ENCODE measurements at regions not wholly inside any gene's neighbourhood (a gene's known extent, or its start where the extent isn't known, plus 50 kb on each side); places are given as distances from the start of the nearest gene placed in this dataset.

DNA sequence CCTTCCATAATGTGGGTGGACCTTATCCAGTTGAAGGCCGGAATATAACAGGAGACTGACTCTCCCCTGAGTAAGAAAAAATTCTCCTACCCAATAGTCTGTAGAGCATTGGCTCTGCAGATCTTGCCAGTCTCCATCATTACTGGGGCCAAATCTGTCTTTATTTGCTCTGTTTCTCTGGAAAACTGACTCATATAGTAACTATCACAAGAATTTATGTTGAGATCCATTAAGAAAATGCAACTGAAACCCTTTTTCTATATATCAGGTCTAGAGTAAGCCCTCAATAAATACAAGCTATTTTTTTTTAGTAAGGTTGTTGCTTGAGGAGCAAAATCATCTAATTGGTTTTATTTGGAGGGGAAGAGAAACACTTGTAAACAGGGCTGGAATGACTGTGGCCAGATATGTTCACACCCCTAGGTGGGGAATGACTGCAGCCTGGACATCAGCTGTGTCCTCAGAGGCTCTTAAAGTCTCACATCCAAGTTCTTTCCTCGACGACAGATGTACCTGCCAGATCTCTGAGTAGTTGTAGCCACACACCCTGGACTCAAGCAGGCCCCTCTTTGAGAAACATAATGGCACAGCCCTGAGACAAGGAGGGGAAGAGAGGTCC is 339.7 kb downstream of the TNS1 start:
- DNase-seq: no peak
- Mint-ChIP-seq H3K9me3 (no peaks in the 10 kb centered on the region), H3K4me3 (no peak overlapping the region), H3K27ac (no peak overlapping the region), H3K4me1 (ENCODE audit: low read depth) (peaks cover 28% of the 10 kb centered on the region), H3K27me3 (no peaks in the 10 kb centered on the region), H3K36me3 (no peaks in the 10 kb centered on the region)
- intact Hi-C loops (cut with micrococcal nuclease): no loop called here
- ChIA-PET CTCF (no interaction called here), POLR2A (no interaction called here)

DNA sequence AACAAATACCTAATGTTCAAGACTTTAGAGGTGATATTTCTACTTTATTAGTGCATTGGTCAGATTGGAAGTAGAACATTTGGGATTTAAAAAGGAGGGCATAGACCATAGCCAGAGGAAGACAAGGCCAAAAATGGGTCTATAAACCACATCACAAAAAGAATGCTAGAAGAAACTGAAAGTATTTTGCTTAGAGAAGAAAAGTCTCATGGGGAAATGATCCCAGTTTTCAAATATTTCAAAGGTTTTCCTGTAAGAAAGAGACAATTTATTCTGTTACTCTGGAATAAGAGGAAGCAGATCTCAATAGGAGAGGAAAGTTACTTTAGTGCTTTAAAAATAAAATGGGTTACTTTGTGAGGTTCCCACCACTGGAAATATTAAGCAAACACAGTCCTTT is 341.4 kb downstream of the TNS1 start:
- no peaks in the 10 kb centered on the region for H3K27me3 Mint-ChIP-seq
- no peak overlapping the region for H3K4me3 Mint-ChIP-seq
- no peaks in the 10 kb centered on the region for H3K9me3 Mint-ChIP-seq
- intact Hi-C loops (cut with micrococcal nuclease): no loop called here
- ChIA-PET POLR2A (no interaction called here), CTCF (no interaction called here)
- H3K4me1 Mint-ChIP-seq (ENCODE audit: low read depth): peaks cover 24% of the 10 kb centered on the region
- H3K27ac Mint-ChIP-seq: no peak overlapping the region
- no peak for DNase-seq
- no peaks in the 10 kb centered on the region for H3K36me3 Mint-ChIP-seq

GRCh38 chr2:217660423-217660822 is 342.4 kb downstream of the TNS1 start:
- Mint-ChIP-seq H3K4me1 (ENCODE audit: low read depth) (peaks cover 17% of the 10 kb centered on the region), H3K9me3 (no peaks in the 10 kb centered on the region), H3K27ac (no peak overlapping the region), H3K36me3 (no peaks in the 10 kb centered on the region), H3K4me3 (no peak overlapping the region), H3K27me3 (no peaks in the 10 kb centered on the region)
- intact Hi-C loops (cut with micrococcal nuclease): no loop called here
- CTCF ChIA-PET: no interaction called here
- POLR2A ChIA-PET: no interaction called here
- no peak for DNase-seq

DNA sequence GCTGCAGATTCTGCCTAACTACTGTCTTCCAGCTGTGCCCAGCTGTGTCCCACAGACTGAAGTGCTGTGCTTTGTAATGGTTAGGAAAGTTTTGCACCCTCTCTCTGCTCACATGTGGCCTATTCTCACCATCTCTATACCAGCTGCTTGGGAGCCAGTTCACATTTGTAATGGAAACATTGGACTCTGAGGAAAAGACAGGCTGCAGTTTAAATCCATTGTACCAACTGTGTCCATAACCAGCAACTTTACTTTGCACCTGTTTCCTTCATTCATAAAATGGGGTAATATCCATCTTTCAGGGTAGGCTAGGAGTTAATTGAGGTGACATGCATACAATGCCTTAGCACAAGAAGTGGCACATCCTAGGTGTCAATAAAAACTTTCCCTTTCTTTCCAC is 344.0 kb downstream of the TNS1 start:
- H3K36me3 Mint-ChIP-seq: no peaks in the 10 kb centered on the region
- DNase-seq: no peak
- H3K27ac Mint-ChIP-seq: no peak overlapping the region
- ChIA-PET CTCF (no interaction called here), POLR2A (no interaction called here)
- no peaks in the 10 kb centered on the region for H3K27me3 Mint-ChIP-seq
- no peak overlapping the region for H3K4me3 Mint-ChIP-seq
- intact Hi-C loops (cut with micrococcal nuclease): no loop called here
- H3K9me3 Mint-ChIP-seq: no peaks in the 10 kb centered on the region
- H3K4me1 Mint-ChIP-seq (ENCODE audit: low read depth): peaks cover 17% of the 10 kb centered on the region

DNA sequence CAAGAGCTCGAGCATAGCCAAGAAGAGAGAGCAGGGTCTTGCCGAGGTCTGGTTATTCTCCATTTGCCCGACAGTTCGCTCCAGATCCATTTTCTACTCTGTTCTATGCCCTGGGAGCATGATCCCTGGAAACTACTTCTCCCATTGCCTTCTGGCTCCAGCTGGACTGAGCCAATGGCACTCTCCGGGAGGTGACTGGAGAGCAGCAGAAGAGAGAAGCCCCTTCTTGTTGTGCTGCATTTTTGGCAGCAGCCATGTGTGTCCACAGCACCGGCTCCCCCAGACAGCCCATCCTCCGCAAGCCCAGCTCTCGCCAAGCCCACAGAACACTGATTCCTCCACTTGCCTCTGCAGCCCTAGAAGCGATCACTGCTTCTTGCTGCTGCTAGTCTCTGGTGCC is 345.5 kb downstream of the TNS1 start:
- H3K36me3 Mint-ChIP-seq: no peaks in the 10 kb centered on the region
- peaks cover 10% of the 10 kb centered on the region for H3K4me1 Mint-ChIP-seq (ENCODE audit: low read depth)
- H3K9me3 Mint-ChIP-seq: no peaks in the 10 kb centered on the region
- H3K4me3 Mint-ChIP-seq: no peak overlapping the region
- intact Hi-C loops (cut with micrococcal nuclease): no loop called here
- H3K27me3 Mint-ChIP-seq: no peaks in the 10 kb centered on the region
- ChIA-PET POLR2A (no interaction called here), CTCF (no interaction called here)
- no peak overlapping the region for H3K27ac Mint-ChIP-seq
- no peak for DNase-seq

DNA sequence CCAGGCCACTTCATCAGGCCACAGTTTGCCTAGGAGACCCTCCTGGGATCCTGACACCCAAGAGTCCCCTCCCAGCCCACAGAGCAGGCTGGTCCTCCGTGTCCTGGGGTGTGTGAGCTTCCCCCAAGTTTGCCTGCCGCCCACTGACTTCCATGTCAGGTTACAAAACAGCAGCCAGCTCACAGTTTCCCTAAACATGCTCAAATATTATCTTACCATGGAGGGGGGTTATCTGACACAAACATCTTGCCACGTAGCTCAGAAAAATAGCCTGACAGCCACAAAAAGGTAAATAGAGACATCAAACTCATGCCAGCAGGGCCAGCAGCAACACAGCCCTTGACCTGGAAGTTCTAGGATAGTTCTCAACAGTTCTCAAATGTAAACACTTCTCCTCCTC is 346.5 kb downstream of the TNS1 start:
- Mint-ChIP-seq H3K27ac (no peak overlapping the region), H3K27me3 (no peaks in the 10 kb centered on the region), H3K4me3 (no peak overlapping the region), H3K4me1 (ENCODE audit: low read depth) (peaks cover 6% of the 10 kb centered on the region), H3K9me3 (no peaks in the 10 kb centered on the region), H3K36me3 (no peaks in the 10 kb centered on the region)
- ChIA-PET POLR2A (no interaction called here), CTCF (no interaction called here)
- intact Hi-C loops (cut with micrococcal nuclease): no loop called here
- no peak for DNase-seq

GRCh38 chr2:217655651-217656050 is 347.1 kb downstream of the TNS1 start:
- Mint-ChIP-seq H3K36me3 (no peaks in the 10 kb centered on the region), H3K4me1 (ENCODE audit: low read depth) (peaks cover 5% of the 10 kb centered on the region), H3K4me3 (no peak overlapping the region), H3K27ac (no peak overlapping the region), H3K27me3 (no peaks in the 10 kb centered on the region), H3K9me3 (no peaks in the 10 kb centered on the region)
- POLR2A ChIA-PET: no interaction called here
- CTCF ChIA-PET: interaction anchor here (1.6 kb wide), 1 partner anchor 60 kb away, joined by 3 read pairs; no protein-coding TSS in a partner anchor
- no peak for DNase-seq
- intact Hi-C loops (cut with micrococcal nuclease): no loop called here

DNA sequence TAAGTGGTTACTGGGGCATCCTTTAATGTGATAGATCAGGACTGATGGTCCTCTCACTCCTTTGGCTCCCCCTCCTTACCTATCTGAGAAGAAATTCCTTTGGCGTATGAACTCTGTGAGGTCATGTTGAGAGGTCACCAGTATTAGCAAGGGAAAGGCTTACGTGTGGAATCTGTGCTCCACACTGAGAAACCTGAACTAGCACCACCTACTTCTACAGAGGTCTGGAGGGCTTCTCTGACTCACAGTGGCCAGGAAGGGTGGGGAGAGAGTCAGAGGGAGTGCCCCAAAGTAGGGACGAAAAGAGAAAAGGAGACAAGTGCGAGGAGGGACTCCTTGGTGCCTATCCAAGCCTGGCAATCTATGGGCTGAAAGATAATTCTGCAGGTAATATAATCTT is 348.6 kb downstream of the TNS1 start:
- Mint-ChIP-seq H3K36me3 (no peaks in the 10 kb centered on the region), H3K27ac (no peak overlapping the region), H3K4me1 (ENCODE audit: low read depth) (no peaks in the 10 kb centered on the region), H3K27me3 (no peaks in the 10 kb centered on the region), H3K9me3 (no peaks in the 10 kb centered on the region), H3K4me3 (no peak overlapping the region)
- CTCF ChIA-PET: interaction anchor here (0.9 kb wide), 1 partner anchor 59 kb away, joined by 4 read pairs; no protein-coding TSS in a partner anchor
- intact Hi-C loops (cut with micrococcal nuclease): no loop called here
- POLR2A ChIA-PET: no interaction called here
- no peak for DNase-seq

- intact Hi-C loops (cut with micrococcal nuclease): no loop called here
- H3K36me3 Mint-ChIP-seq: no peaks in the 10 kb centered on the region
- no peaks in the 10 kb centered on the region for H3K4me1 Mint-ChIP-seq (ENCODE audit: low read depth)
- CTCF ChIA-PET: interaction anchor here (0.9 to 3.2 kb wide), 5 partner anchors 11 to 61 kb away, joined by 3 to 33 read pairs (median 4); no protein-coding TSS in a partner anchor
- H3K27me3 Mint-ChIP-seq: no peaks in the 10 kb centered on the region
- POLR2A ChIA-PET: interaction anchor here (0.6 kb wide), 1 partner anchor 26 kb away, joined by 3 read pairs; no protein-coding TSS in a partner anchor
- no peak overlapping the region for H3K27ac Mint-ChIP-seq
- no peak for DNase-seq
- no peaks in the 10 kb centered on the region for H3K9me3 Mint-ChIP-seq
- H3K4me3 Mint-ChIP-seq: no peak overlapping the region
Observed at GRCh38 chr2:217652761-217653639, 349.8 kb downstream of the TNS1 start.

DNA sequence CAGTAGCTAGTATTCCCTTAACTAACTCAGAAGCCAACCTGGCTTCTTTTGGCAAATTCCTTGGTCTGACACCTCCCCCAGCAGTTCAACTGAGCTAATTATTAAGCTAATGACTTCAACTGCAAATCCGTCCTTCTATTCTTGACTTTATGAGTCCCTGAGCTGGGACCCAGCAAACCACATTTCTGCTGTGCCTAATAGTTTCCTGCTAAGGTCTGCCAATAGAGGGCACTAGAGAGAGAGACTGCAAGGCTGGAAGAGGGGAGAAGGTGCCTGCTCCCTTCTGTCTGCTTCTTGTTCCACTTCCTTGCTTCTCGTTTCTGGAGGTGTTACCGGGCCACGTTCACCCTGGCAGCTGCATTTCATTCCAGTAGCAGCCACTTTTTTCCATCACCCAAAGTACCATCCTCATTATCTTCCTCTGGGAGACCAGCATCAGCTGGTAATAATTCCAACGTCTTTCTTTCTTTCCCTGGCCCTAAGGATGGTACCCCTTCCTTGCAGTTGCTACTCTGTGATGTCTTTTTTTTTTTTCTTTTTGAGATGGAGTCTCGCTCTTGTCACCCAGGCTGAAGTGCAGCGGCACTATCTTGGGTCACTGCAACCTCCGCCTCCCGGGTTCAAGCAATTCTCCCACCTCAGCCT is 352.0 kb downstream of the TNS1 start:
- no peak overlapping the region for H3K4me3 Mint-ChIP-seq
- ChIA-PET POLR2A (no interaction called here), CTCF (interaction anchor here (0.6 to 3.2 kb wide), 19 partner anchors 9 to 969 kb away, joined by 3 to 33 read pairs (median 3); no protein-coding TSS in a partner anchor)
- H3K9me3 Mint-ChIP-seq: no peaks in the 10 kb centered on the region
- H3K27me3 Mint-ChIP-seq: no peaks in the 10 kb centered on the region
- intact Hi-C loops (cut with micrococcal nuclease): loop anchor here (1.0 kb wide), 1 partner anchor 62 kb away; no protein-coding TSS in a partner anchor
- H3K27ac Mint-ChIP-seq: no peak overlapping the region
- H3K4me1 Mint-ChIP-seq (ENCODE audit: low read depth): no peaks in the 10 kb centered on the region
- no peaks in the 10 kb centered on the region for H3K36me3 Mint-ChIP-seq
- peak; percentile 17 for DNase-seq

- CTCF ChIA-PET: interaction anchor here (0.6 to 3.2 kb wide), 18 partner anchors 8 to 968 kb away, joined by 3 to 33 read pairs (median 4); no protein-coding TSS in a partner anchor
- H3K9me3 Mint-ChIP-seq: no peaks in the 10 kb centered on the region
- H3K36me3 Mint-ChIP-seq: no peaks in the 10 kb centered on the region
- no peaks in the 10 kb centered on the region for H3K27me3 Mint-ChIP-seq
- no peak overlapping the region for H3K27ac Mint-ChIP-seq
- intact Hi-C loops (cut with micrococcal nuclease): loop anchor here (1.0 kb wide), 1 partner anchor 63 kb away; no protein-coding TSS in a partner anchor
- DNase-seq: no peak
- no peaks in the 10 kb centered on the region for H3K4me1 Mint-ChIP-seq (ENCODE audit: low read depth)
- no peak overlapping the region for H3K4me3 Mint-ChIP-seq
- POLR2A ChIA-PET: no interaction called here
Observed at GRCh38 chr2:217650229-217650628, 352.6 kb downstream of the TNS1 start.

- Mint-ChIP-seq H3K27me3 (no peaks in the 10 kb centered on the region), H3K4me3 (no peak overlapping the region), H3K4me1 (ENCODE audit: low read depth) (no peaks in the 10 kb centered on the region), H3K9me3 (no peaks in the 10 kb centered on the region), H3K36me3 (no peaks in the 10 kb centered on the region), H3K27ac (no peak overlapping the region)
- POLR2A ChIA-PET: no interaction called here
- CTCF ChIA-PET: interaction anchor here (2.2 kb wide), 1 partner anchor 65 kb away, joined by 13 read pairs; no protein-coding TSS in a partner anchor
- no peak for DNase-seq
- intact Hi-C loops (cut with micrococcal nuclease): no loop called here
Observed at GRCh38 chr2:217647925-217648324, 354.9 kb downstream of the TNS1 start.

Data from activated CD4-positive, alpha-beta memory T cell treated with anti-CD3 and anti-CD28 coated beads for 36 hours (primary cell).